GM20431 (cell line): ENCODE measurements at regions not wholly inside any gene's neighbourhood (a gene's known extent, or its start where the extent isn't known, plus 50 kb on each side); places are given as distances from the start of the nearest gene placed in this dataset.

Experiments used
- in situ Hi-C: fragments of 300-500 bp; cut with MseI, MboI; formaldehyde crosslinking; loops from one replicate; pipeline ENCODE4 v1.15.0; 2020; ENCODE audit warnings: low sequenced_read_pairs; ENCODE audit not compliant: unreplicated experiment

- in situ Hi-C loops, result no loop called here
Measured at GRCh38 chr16:9534759-9535158, 443.3 kb downstream of the HAPSTR1 start.

- in situ Hi-C loops, result no loop called here
Measured at GRCh38 chr16:9536905-9537304, 445.5 kb downstream of the HAPSTR1 start.

GRCh38 chr16:9539346-9539745 lies 447.9 kb downstream of the HAPSTR1 start:
- in situ Hi-C loops, result no loop called here

DNA sequence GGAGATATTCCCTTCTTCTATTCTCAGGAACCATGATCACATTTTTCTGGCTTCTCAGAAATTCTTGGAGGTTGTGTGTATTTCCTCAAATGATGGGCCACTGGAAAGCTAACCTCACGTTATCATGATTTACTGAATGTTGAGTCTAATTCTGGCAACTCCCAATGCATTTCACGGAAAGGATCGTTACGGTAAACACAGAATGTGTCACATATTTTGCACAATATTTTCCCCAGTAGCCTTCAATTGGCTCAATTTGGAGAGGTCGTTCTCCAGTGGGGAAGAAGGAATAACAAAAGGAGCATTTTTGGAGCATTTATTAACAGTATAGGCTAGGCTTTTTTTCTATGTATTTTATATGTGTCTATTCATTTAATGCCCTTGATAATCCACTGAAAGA lies 450.3 kb downstream of the HAPSTR1 start:
- in situ Hi-C loops, result no loop called here

GRCh38 chr16:9542165-9542755 lies 450.8 kb downstream of the HAPSTR1 start:
- in situ Hi-C loops, result no loop called here

GRCh38 chr16:9545522-9546437 lies 454.3 kb downstream of the HAPSTR1 start:
- in situ Hi-C loops, result no loop called here

GRCh38 chr16:9546438-9546786 lies 455.0 kb downstream of the HAPSTR1 start:
- in situ Hi-C loops, result no loop called here

- in situ Hi-C loops, result no loop called here
Measured at GRCh38 chr16:9549487-9549886, 458.0 kb downstream of the HAPSTR1 start.

- in situ Hi-C loops, result no loop called here
Measured at GRCh38 chr16:9555051-9555450, 463.6 kb downstream of the HAPSTR1 start.

- in situ Hi-C loops, result no loop called here
Measured at GRCh38 chr16:9556949-9557665, 465.7 kb downstream of the HAPSTR1 start.

DNA sequence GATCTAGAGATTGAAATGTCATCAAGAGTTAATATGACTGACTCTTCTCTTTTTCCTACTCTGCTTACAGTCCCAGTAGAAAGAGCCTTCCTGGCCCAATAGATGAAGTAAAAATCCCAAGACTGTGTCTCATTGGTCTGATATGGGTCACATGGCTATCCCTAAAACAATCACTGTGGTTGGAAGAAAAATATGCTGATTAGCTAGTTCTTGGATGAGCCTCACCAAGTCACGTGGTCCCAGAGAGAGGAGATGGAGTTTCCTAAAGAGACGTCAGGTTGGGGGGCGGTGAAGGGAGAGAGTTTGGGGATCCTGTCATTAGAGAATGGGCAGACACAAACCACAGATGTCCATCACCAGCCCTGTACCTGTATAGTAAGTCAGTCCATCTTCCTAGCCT lies 466.3 kb downstream of the HAPSTR1 start:
- in situ Hi-C loops, result no loop called here

- in situ Hi-C loops, result no loop called here
Measured at GRCh38 chr16:9566099-9566498, 474.7 kb downstream of the HAPSTR1 start.

DNA sequence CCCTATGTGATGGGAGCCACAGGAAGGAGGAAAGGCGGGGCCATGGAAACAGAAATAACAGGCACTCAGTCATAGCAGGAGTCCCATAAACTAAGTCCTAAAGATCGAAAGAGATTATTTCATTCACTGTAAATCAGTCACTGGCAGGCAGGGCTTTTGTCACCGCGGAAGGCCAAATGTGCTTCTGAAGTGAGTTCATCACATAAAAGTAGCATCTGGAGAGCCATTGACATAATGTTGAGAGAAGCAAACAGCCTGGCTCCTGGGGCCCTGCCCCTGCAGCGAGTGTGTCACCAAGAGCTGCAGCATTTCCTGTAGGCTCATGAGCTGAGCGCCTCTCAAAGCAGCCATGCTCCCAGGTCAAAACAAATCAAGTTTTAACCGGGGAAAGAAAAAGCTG lies 476.2 kb downstream of the HAPSTR1 start:
- in situ Hi-C loops, result no loop called here

DNA sequence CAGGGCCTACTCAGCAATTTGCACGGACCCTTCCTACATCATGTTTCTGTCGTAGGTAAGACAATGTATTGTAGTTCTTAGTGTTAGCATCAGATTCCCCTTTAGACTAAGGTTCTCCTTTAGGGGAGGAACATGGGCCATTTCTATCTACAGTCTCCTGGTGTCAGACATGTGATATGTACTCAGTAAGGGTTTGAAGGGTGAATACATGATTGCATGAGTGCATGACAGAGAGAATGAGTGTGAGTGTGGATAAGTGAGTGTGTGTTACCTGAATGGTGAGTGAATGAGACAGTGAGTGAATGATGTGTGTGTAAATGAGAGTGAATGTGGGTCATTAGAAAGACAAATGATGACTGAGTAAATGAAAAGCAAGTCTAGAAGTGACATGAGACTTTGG lies 476.8 kb downstream of the HAPSTR1 start:
- in situ Hi-C loops, result no loop called here

DNA sequence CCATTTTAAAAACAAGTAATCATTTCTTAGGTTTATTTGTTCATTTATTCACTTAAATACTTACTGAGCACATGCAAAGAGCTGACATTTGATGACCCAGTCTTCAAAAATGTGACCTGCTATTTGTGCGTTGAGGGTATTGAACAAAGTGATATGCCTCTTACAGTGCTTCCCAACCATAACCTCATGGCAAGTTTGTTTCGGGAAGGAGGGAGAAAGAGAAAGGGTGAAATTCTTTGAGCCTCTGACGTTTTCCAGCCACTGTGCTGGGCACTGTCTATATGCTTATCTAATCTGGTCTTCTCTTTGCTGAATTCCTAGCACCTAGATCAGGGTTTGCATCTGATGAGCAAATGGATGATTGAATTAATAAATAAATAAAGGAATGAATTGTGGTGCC lies 479.1 kb downstream of the HAPSTR1 start:
- in situ Hi-C loops, result no loop called here

DNA sequence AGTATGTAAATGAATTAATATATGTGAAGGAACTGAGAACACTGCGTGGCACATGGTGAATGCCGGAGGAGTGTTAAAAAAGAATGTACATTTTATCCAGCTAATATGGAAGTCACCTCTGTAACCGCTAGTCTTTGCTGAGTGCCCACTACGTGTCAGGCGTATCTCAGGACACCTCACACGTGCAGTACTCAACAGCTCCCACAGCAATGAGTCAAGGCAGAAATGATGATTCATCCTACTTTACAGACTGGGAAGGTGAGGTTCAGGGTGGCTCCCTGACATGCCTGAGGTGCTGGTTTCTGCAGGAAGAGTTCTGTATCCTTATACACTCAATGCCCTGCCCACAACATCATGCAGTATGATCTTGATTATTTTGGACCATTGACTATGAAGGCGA lies 487.0 kb downstream of the HAPSTR1 start:
- in situ Hi-C loops, result no loop called here

DNA sequence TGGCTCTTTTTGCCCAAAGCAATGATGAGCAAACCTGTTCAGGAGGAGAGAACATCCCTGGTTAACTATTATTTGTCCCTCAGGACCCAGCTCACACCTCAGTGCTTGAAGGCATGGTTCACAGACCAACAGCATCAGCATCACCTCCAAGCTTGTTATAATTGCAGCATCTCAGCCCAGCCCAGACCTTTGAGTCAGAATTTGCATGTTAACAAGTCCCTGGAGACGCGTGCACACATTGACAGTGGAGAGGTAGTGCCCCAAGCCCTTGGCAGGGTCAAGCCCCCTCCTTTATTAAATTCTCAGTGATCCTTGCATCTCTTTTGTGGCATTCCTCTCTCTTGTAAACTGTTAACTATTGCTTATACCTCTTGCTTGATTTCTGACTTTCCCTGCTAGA lies 488.6 kb downstream of the HAPSTR1 start:
- in situ Hi-C loops, result no loop called here

- in situ Hi-C loops, result no loop called here
Measured at GRCh38 chr16:9593440-9593839, 502.0 kb downstream of the HAPSTR1 start.

- in situ Hi-C loops, result no loop called here
Measured at GRCh38 chr16:9594047-9594446, 502.6 kb downstream of the HAPSTR1 start.

DNA sequence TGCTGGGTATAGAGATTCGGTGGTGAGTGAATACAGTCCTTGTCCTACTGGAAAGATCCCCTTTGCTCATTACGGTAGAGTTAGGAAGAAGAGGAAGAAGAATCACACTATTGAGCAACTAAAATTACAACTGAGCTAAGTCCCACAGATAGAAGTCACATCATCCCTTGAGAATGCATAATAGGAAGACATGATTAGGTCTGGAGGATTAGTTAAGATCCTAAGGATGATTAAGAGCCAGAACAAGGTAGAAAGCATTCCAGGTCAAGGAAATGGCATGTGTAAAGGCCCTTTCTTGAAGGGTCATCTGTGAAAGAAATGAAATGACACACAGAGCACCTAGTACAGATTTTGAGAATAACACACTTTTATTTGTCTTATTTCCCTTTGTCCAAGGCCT lies 503.5 kb downstream of the HAPSTR1 start:
- in situ Hi-C loops, result no loop called here

DNA sequence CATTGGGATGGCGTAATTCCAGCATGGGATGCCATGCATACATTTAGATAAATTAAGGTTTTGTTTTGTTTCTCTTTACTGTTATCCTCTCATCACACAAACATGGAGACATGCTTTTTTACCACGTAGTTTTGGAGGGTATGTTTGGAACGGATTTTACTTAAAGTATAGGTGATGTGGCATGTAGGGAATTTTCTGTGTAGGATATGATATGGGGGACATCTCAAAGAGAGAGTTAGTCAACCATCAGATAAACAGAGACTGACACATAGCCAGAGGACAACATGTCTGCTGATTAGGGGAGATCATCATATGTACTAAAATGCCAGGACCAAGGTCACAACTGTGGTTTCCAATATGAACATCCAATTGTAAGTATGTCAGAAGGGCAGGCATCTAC lies 503.9 kb downstream of the HAPSTR1 start:
- in situ Hi-C loops, result no loop called here
